A549 (cell line): ENCODE measurements at regions not wholly inside any gene's neighbourhood (a gene's known extent, or its start where the extent isn't known, plus 50 kb on each side); places are given as distances from the start of the nearest gene placed in this dataset.

Source experiments
- RFX5 ChIP-seq: fragments of 450-650 bp; IDR thresholded peaks from 2 replicates; pipeline ENCODE4 v1.7.1; 2014; ENCODE audit warnings: antibody characterized with exemption, mild to moderate bottlenecking, moderate library complexity
- TF ChIP-seq, protein P1 (sequence below): fragments of >200 bp; sonication (Bioruptor Twin); formaldehyde crosslinking; IDR thresholded peaks from 3 replicates; pipeline ENCODE4 v1.5.1; 2016

DNA sequence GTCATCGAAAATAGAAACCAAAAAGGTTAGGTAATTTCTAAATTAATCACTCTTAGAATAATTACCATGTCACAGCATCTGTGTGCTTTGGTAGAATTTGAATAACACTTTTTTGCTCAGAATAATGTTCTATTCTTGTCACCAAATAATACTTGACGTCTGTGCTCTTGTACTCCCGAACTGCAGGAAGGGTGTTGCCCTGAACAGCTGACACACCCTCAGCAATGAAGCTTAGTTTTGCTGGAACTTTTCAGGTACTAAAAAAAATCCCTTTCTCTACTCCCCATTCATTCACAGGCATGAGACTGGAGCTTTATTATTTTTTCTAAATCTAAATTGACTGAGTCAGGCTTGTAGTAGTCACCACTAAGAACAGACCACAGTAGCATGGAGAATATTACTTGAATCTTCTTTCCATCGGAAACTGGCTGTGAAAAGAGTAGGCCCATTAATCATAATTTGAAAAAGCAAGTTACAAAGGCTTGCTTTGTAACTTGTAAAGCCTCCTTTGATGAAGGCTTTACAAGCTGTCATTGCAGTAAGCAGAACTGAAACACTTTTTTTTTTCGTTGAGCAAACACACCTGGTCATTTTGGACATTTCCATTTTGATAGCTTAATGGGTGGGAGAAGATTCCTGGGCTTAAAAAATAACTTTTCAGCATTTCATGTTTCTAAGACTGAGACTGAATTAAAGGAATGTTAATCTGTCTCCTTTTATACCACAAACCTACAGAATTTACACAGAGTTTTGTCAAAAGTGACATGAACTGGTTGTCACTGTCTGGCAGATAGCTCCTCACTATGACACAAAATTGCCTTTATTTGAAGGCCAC lies 70.3 kb upstream of the PELI1 start:
- TF ChIP-seq, protein P1, sequence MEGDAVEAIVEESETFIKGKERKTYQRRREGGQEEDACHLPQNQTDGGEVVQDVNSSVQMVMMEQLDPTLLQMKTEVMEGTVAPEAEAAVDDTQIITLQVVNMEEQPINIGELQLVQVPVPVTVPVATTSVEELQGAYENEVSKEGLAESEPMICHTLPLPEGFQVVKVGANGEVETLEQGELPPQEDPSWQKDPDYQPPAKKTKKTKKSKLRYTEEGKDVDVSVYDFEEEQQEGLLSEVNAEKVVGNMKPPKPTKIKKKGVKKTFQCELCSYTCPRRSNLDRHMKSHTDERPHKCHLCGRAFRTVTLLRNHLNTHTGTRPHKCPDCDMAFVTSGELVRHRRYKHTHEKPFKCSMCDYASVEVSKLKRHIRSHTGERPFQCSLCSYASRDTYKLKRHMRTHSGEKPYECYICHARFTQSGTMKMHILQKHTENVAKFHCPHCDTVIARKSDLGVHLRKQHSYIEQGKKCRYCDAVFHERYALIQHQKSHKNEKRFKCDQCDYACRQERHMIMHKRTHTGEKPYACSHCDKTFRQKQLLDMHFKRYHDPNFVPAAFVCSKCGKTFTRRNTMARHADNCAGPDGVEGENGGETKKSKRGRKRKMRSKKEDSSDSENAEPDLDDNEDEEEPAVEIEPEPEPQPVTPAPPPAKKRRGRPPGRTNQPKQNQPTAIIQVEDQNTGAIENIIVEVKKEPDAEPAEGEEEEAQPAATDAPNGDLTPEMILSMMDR, result no peak
- no peak for TF ChIP-seq RFX5
